Keratinocyte (primary cell): ENCODE measurements at regions not wholly inside any gene's neighbourhood (a gene's known extent, or its start where the extent isn't known, plus 50 kb on each side); places are given as distances from the start of the nearest gene placed in this dataset.

Experiments
- CTCF ChIP-seq, 3 experiments: IDR thresholded peaks in 1 of 3; conservative IDR thresholded peaks in 1 of 3; optimal IDR thresholded peaks in 1 of 3; 2 replicates in 2 of 3; 3 replicates in 1 of 3; pipeline versions ENCODE3 to v1.5.1; 2011; ENCODE audit warnings: low read length in 3 of 3, mild to moderate bottlenecking in 3 of 3, moderate library complexity in 2 of 3, control low read depth in 1 of 3, inconsistent platforms in 1 of 3; ENCODE audit not compliant: insufficient read depth in 2 of 3; ENCODE audit errors: extremely low read depth in 1 of 3
- EZH2 ChIP-seq: IDR thresholded peaks from one replicate; pipeline ENCODE4 v1.6.1; 2012; ENCODE audit warnings: inconsistent platforms, mild to moderate bottlenecking, low read length, moderate library complexity

GRCh38 chr7:156122752-156123354 lies 310.6 kb upstream of the SHH start:
- TF ChIP-seq CTCF (optimal IDR thresholded peaks at IDR 0.05 in 1 of 3, IDR thresholded peaks at IDR 0.05 in 1 of 3, conservative IDR thresholded peaks at IDR 0.05 in 1 of 3; ENCODE audit: extremely low read depth in 1 of 3, insufficient read depth in 2 of 3, low read length in 3 of 3): no peak
- no peak for TF ChIP-seq EZH2
